SH-SY5Y (cell line): ENCODE measurements at regions not wholly inside any gene's neighbourhood (a gene's known extent, or its start where the extent isn't known, plus 50 kb on each side); places are given as distances from the start of the nearest gene placed in this dataset.

Source experiments
- GATA2 ChIP-seq: IDR thresholded peaks from 2 replicates; pipeline ENCODE4 v1.6.1; 2011; ENCODE audit warnings: mild to moderate bottlenecking, low read depth, low read length
- GATA3 ChIP-seq: IDR thresholded peaks from 2 replicates; pipeline ENCODE4 v1.6.1; 2011; ENCODE audit warnings: low read depth, mild to moderate bottlenecking, low read length, moderate library complexity

DNA sequence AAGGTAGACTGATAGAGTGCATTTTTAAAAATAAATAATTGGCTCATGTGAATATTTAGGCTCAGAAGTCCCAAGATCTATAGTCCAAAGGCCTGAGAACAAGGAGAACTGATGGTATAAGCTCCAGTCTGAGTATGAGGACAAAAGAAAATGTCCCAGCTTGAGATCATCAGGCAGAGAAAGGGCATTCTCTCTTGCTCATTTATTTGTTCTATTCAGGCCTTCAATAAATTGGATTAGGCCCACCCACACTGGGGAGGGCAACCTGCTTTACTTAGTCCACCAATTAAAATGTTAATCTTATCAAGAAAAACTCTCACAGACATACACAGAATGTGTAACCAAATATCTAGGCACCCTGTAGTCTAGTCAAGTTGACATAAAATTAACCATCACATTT, 644.4 kb upstream of the MDGA2 start:
- no peak for TF ChIP-seq GATA2
- TF ChIP-seq GATA3: no peak
